GM12891 (cell line): ENCODE measurements at regions not wholly inside any gene's neighbourhood (a gene's known extent, or its start where the extent isn't known, plus 50 kb on each side); places are given as distances from the start of the nearest gene placed in this dataset.

Experiments
- PAX5 ChIP-seq: IDR thresholded peaks from 2 replicates; pipeline ENCODE4 v1.6.1; 2011; ENCODE audit warnings: low read length, moderate library complexity, mild to moderate bottlenecking; ENCODE audit not compliant: insufficient read depth, severe bottlenecking
- POLR2A ChIP-seq: IDR thresholded peaks from 2 replicates; pipeline ENCODE4 v1.6.1; 2011; ENCODE audit warnings: low read depth, low read length, control low read depth
- POLR2AphosphoS5 ChIP-seq: IDR thresholded peaks from 2 replicates; pipeline ENCODE4 v1.6.1; 2011; ENCODE audit warnings: low read depth, low read length, control low read depth
- SPI1 ChIP-seq: IDR thresholded peaks from 2 replicates; pipeline ENCODE4 v1.6.1; 2011; ENCODE audit warnings: low read depth, low read length, control low read depth

- no peak for TF ChIP-seq POLR2A
- no peak for TF ChIP-seq POLR2AphosphoS5
- no peak for TF ChIP-seq SPI1
- TF ChIP-seq PAX5 = no peak
Observed at GRCh38 chr13:30111810-30112209, 195.5 kb downstream of the KATNAL1 start.
